Loucy (cell line): ENCODE measurements at regions not wholly inside any gene's neighbourhood (a gene's known extent, or its start where the extent isn't known, plus 50 kb on each side); places are given as distances from the start of the nearest gene placed in this dataset.

Source experiments
- CTCF ChIP-seq: fragments of 200-600 bp; sonication (generic); conservative IDR thresholded peaks from 2 replicates; pipeline ENCODE4 v1.5.1; 2014; ENCODE audit warnings: mild to moderate bottlenecking, antibody characterized with exemption, low read length
- EZH2phosphoT487 ChIP-seq: fragments of 200-600 bp; IDR thresholded peaks from 2 replicates; pipeline ENCODE4 v1.6.1; 2018; ENCODE audit warnings: antibody characterized with exemption, mild to moderate bottlenecking, moderate library complexity, borderline replicate concordance

GRCh38 chr9:24297931-24298330 lies 247.8 kb downstream of the IZUMO3 start:
- TF ChIP-seq CTCF (no peak), EZH2phosphoT487 (no peak)
